Kidney (tissue), 13 donors: ENCODE measurements at regions not wholly inside any gene's neighbourhood (a gene's known extent, or its start where the extent isn't known, plus 50 kb on each side); places are given as distances from the start of the nearest gene placed in this dataset.
"Not testable (repeated sequence)": the region's sequence is repeated elsewhere in the genome, so short reads cannot be mapped to it uniquely, and the experiment has no call there.

Experiments used
- DNase-seq, 5 donors: peaks; one replicate each; pipeline ENCODE4 v3.0.0-alpha.2; 2013 to 2020
- FAIRE-seq: peaks from 2 replicates; lab custom pipeline; 2012; peaks lifted over from hg19 to GRCh38; lab: Jason Lieb, UNC
- H3K27ac ChIP-seq, 2 donors: one replicate each; pipeline ENCODE4 v1.7.0; 2013; ENCODE audit warnings: low read depth in 2 of 2, low read length in 2 of 2, inconsistent platforms in 1 of 2
- H3K27me3 ChIP-seq: one replicate; pipeline ENCODE4 v1.7.1; 2013; ENCODE audit warnings: low read length, inconsistent platforms; ENCODE audit not compliant: control insufficient read depth, insufficient read depth
- H3K36me3 ChIP-seq, 3 donors: one replicate each; pipeline versions ENCODE4 v1.7.0 to v1.7.1; 2013; ENCODE audit warnings: low read length in 3 of 3, control low read depth in 1 of 3, inconsistent platforms in 1 of 3; ENCODE audit not compliant: insufficient read depth in 3 of 3, control insufficient read depth in 2 of 3
- H3K4me1 ChIP-seq, 3 donors: one replicate each; pipeline versions ENCODE4 v1.7.0 to v1.7.1; 2013; ENCODE audit warnings: low read length in 3 of 3, inconsistent platforms in 1 of 3, low read depth in 1 of 3; ENCODE audit not compliant: control insufficient read depth in 2 of 3, insufficient read depth in 2 of 3
- H3K4me3 ChIP-seq, 3 donors: one replicate each; pipeline versions ENCODE4 v1.7.0 to v1.8.1; 2013; ENCODE audit warnings: low read length in 3 of 3, control low read depth in 1 of 3, inconsistent platforms in 1 of 3
- H3K9ac ChIP-seq, 3 donors: one replicate each; pipeline versions ENCODE4 v1.7.0 to v1.7.1; 2013; ENCODE audit warnings: low read length in 3 of 3, control low read depth in 1 of 3, inconsistent platforms in 1 of 3
- H3K9me3 ChIP-seq, 3 donors: one replicate each; pipeline versions ENCODE4 v1.7.0 to v1.7.1; 2013; ENCODE audit warnings: low read length in 3 of 3, control low read depth in 1 of 3, inconsistent platforms in 1 of 3; ENCODE audit not compliant: control insufficient read depth in 2 of 3, insufficient read depth in 1 of 3
- intact Hi-C: fragments of 100-400 bp; cut with DNase I; formaldehyde crosslinking; loops from one replicate; pipeline ENCODE4 v1.11.1; 2022
- TF ChIP-seq, protein P1 (sequence below): IDR thresholded peaks from 3 replicates; pipeline ENCODE4 v1.5.1; 2012; ENCODE audit warnings: mild to moderate bottlenecking, moderate library complexity, borderline replicate concordance; ENCODE audit not compliant: insufficient read depth; ENCODE audit errors: extremely low read depth
- donor health status: control.
- donor health status: control.
- donor health status: control.
- donor health status: control.
- donor health status: control.
- donor health status: DM: yes; HTN: yes; CAD: no.
- donor health status: Normal renal cell carcinoma (clear cell type).

DNA sequence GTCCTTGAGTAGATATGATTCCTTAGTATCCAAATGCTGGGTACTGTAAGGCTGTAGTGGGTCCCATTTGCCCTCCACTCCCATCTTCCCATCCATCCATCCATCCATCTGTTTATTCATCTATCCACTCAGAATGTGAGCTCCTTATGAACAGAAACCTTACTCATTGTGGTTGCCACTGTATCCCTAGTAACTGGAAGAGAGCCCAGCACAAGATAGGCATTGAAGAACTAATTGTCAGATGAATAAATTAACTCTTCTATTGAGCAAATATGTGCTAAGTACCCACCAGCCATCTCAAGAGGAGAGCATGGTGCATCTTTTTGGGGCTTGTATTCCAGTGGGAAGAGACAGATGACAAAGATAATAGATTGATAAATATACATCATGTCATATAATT, 86.4 kb upstream of the SEZ6L start:
- no peak for DNase-seq
- H3K9me3 ChIP-seq: peaks cover 0 to 3% (median 0%) of the 10 kb centered on the region in 3 donors
- no peak for FAIRE-seq
- TF ChIP-seq, protein P1, sequence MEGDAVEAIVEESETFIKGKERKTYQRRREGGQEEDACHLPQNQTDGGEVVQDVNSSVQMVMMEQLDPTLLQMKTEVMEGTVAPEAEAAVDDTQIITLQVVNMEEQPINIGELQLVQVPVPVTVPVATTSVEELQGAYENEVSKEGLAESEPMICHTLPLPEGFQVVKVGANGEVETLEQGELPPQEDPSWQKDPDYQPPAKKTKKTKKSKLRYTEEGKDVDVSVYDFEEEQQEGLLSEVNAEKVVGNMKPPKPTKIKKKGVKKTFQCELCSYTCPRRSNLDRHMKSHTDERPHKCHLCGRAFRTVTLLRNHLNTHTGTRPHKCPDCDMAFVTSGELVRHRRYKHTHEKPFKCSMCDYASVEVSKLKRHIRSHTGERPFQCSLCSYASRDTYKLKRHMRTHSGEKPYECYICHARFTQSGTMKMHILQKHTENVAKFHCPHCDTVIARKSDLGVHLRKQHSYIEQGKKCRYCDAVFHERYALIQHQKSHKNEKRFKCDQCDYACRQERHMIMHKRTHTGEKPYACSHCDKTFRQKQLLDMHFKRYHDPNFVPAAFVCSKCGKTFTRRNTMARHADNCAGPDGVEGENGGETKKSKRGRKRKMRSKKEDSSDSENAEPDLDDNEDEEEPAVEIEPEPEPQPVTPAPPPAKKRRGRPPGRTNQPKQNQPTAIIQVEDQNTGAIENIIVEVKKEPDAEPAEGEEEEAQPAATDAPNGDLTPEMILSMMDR: no peak
- H3K27me3 ChIP-seq: no peaks in the 10 kb centered on the region
- no peaks in the 10 kb centered on the region for H3K36me3 ChIP-seq
- intact Hi-C loops: no loop called here
- H3K4me1 ChIP-seq: no peaks in the 10 kb centered on the region
- no peak overlapping the region for H3K9ac ChIP-seq
- H3K27ac ChIP-seq: no peak overlapping the region
- no peak overlapping the region for H3K4me3 ChIP-seq

DNA sequence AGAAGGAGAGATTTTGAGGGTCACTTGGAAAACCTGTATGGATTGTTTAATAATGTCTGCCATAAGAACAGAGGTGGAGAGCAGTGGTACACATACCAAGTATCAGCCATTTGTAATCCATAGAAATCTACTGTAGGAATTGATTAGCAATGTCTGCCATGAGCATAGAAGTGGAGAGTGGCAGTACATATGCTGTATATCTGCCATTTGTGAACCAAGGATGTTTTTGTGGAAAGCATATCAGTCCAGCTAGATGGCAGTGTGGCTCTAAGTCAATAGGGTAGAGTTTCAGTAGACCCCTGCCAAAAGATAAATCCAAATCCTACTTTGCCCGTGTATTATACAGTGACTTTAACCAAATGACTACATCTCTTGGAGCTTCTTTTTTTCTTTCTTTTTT, 82.9 kb upstream of the SEZ6L start:
- intact Hi-C loops: no loop called here
- Histone ChIP-seq H3K27ac (no peak overlapping the region), H3K4me1 (no peaks in the 10 kb centered on the region), H3K9ac (no peak overlapping the region), H3K27me3 (no peaks in the 10 kb centered on the region), H3K9me3 (no peaks in the 10 kb centered on the region), H3K4me3 (no peak overlapping the region), H3K36me3 (no peaks in the 10 kb centered on the region)
- TF ChIP-seq, protein P1: no peak
- no peak for FAIRE-seq
- DNase-seq: peak in 1 of 5 donors; percentile 1

DNA sequence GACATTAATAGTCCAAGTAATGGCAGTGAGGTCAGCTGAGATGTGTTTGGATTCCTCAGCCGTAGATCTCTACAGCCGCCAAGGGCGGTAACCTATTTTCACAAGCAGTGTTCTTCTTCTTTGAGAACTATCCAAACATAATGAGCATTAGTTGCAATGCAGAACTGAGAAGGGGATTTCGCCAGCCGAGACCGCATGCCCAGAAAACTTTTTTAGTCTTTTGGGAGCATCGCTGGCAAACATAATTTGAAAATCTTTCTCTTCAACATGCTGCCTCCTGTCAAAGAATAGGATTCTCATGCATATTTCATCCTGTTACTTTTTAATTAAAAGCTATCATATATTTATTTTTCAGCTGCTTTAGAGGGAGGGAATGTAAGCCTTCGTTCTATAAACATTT, 81.4 kb upstream of the SEZ6L start:
- no peaks in the 10 kb centered on the region for H3K9me3 ChIP-seq
- no peak overlapping the region for H3K27ac ChIP-seq
- no peak for DNase-seq
- TF ChIP-seq, protein P1: no peak
- H3K4me3 ChIP-seq: no peak overlapping the region
- H3K27me3 ChIP-seq: no peaks in the 10 kb centered on the region
- H3K4me1 ChIP-seq: no peaks in the 10 kb centered on the region
- no peak for FAIRE-seq
- H3K9ac ChIP-seq: no peak overlapping the region
- H3K36me3 ChIP-seq: no peaks in the 10 kb centered on the region
- intact Hi-C loops: no loop called here

DNA sequence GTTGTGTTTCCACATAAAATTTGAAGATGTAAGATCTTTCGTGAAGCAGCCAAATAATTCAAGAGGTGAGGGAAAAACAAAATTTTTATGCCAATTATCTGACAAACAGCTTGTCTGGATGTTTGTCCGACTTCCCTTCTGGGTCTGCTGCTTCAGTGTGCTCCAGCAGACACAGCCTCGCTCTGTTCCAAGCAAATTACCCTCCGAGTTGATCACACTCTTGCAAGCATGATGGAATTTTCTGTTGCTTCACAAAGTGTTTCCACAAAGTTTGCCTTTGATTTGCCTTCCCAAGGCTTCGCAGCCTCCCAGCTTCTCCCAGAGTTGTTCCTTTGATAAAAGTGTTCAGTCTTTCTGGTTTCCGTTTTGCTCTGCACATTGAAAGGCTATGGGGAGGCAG, 78.4 kb upstream of the SEZ6L start:
- H3K4me1 ChIP-seq: no peaks in the 10 kb centered on the region
- H3K36me3 ChIP-seq: no peaks in the 10 kb centered on the region
- no peak for FAIRE-seq
- no peak overlapping the region for H3K9ac ChIP-seq
- intact Hi-C loops: loop anchor here (10.0 kb wide), 1 partner anchor 56 kb away; no protein-coding TSS in a partner anchor
- no peak for DNase-seq
- TF ChIP-seq, protein P1: no peak
- no peaks in the 10 kb centered on the region for H3K27me3 ChIP-seq
- no peaks in the 10 kb centered on the region for H3K9me3 ChIP-seq
- no peak overlapping the region for H3K4me3 ChIP-seq
- no peak overlapping the region for H3K27ac ChIP-seq

- not testable (repeated sequence) for DNase-seq, H3K27ac ChIP-seq, FAIRE-seq, H3K4me3 ChIP-seq, H3K27me3 ChIP-seq, H3K4me1 ChIP-seq, H3K9me3 ChIP-seq, H3K9ac ChIP-seq, H3K36me3 ChIP-seq
- intact Hi-C loops: loop anchor here (10.0 kb wide), 1 partner anchor 60 kb away; no protein-coding TSS in a partner anchor
These were observed 74.8 kb upstream of the SEZ6L start for GRCh38 chr22:26094497-26094896.
